B cell (primary cell): ENCODE measurements at regions not wholly inside any gene's neighbourhood (a gene's known extent, or its start where the extent isn't known, plus 50 kb on each side); places are given as distances from the start of the nearest gene placed in this dataset.
"Not testable (repeated sequence)": the region's sequence is repeated elsewhere in the genome, so short reads cannot be mapped to it uniquely, and the experiment has no call there.

Source experiments
- ATAC-seq: fragments of 200-7000 bp; cut with Tn5 transposase; one replicate; pipeline ENCODE4 v1.10.0; 2021; ENCODE audit warnings: low read depth, mild to moderate bottlenecking, moderate number of reproducible peaks, moderate library complexity
- CTCF ChIA-PET: fragments of 350-600 bp; sonication (Branson Sonifier 250); formaldehyde crosslinking; loops from one replicate; lab custom pipeline; 2021; ENCODE audit warnings: antibody characterized with exemption, inconsistent platforms; lab: Charles Lee
- POLR2A ChIA-PET: fragments of 350-600 bp; sonication (Branson Sonifier 250); formaldehyde crosslinking; loops from one replicate; lab custom pipeline; 2021; ENCODE audit warnings: antibody characterized with exemption; lab: Charles Lee
- DNase-seq: peaks from one replicate; pipeline ENCODE4 v3.0.0; 2013
- H2AFZ ChIP-seq: 2 replicates; pipeline ENCODE4 v1.6.1; 2012; ENCODE audit warnings: mild to moderate bottlenecking, low read depth, low read length; ENCODE audit not compliant: insufficient read depth, poor library complexity, severe bottlenecking
- H3K27ac ChIP-seq, 2 donors: 1 replicate in 1 of 2; 2 replicates in 1 of 2; pipeline ENCODE4 v1.5.1; 2012 to 2013; ENCODE audit warnings: low read length in 2 of 2, mild to moderate bottlenecking in 2 of 2, moderate library complexity in 1 of 2
- H3K27me3 ChIP-seq, 4 experiments: fragments of 200-600 bp in 1 of 4; sonication (generic) in 1 of 4; replicated peaks in 1 of 4; 1 replicate in 2 of 4; 2 replicates in 2 of 4; pipeline versions ENCODE4 v1.6.1 to v1.7.0; 2013 to 2016; ENCODE audit warnings: low read length in 3 of 4, mild to moderate bottlenecking in 2 of 4, mixed read lengths in 1 of 4, moderate library complexity in 1 of 4; ENCODE audit not compliant: insufficient read depth in 4 of 4, control insufficient read depth in 3 of 4; ENCODE audit errors: control extremely low read depth in 1 of 4
- H3K36me3 ChIP-seq, 2 experiments: replicated peaks in 1 of 2; 1 replicate in 1 of 2; 2 replicates in 1 of 2; pipeline versions ENCODE4 v1.6.1 to v1.7.1; 2013; ENCODE audit warnings: low read length in 1 of 2; ENCODE audit not compliant: insufficient read depth in 2 of 2, control insufficient read depth in 1 of 2; ENCODE audit errors: control extremely low read depth in 1 of 2, extremely low read depth in 1 of 2
- H3K4me1 ChIP-seq, 2 donors: fragments of 200-600 bp in 1 of 2; sonication (generic) in 1 of 2; 1 replicate in 1 of 2; 2 replicates in 1 of 2; pipeline versions ENCODE4 v1.5.1 to v1.6.1; 2013 to 2017; ENCODE audit warnings: low read length in 2 of 2; ENCODE audit not compliant: control insufficient read depth in 2 of 2, insufficient read depth in 2 of 2
- H3K4me2 ChIP-seq: replicated peaks from 2 replicates; pipeline ENCODE3; 2012; ENCODE audit warnings: mild to moderate bottlenecking, low read depth, low read length; ENCODE audit not compliant: poor library complexity, severe bottlenecking
- H3K4me3 ChIP-seq, 5 experiments: fragments of 200-600 bp in 1 of 5; sonication (generic) in 1 of 5; 1 replicate in 3 of 5; 2 replicates in 2 of 5; pipeline versions ENCODE4 v1.5.1 to v1.7.0; 2011 to 2016; ENCODE audit warnings: low read length in 4 of 5, mild to moderate bottlenecking in 4 of 5, low read depth in 2 of 5, control low read depth in 1 of 5, moderate library complexity in 1 of 5; ENCODE audit not compliant: insufficient read depth in 1 of 5; ENCODE audit errors: control extremely low read depth in 1 of 5, extremely low read depth in 1 of 5
- H3K79me2 ChIP-seq: fragments of 200-600 bp; sonication (generic); one replicate; pipeline ENCODE4 v1.6.0; 2016; ENCODE audit warnings: low read length; ENCODE audit not compliant: control insufficient read depth, insufficient read depth
- H3K9ac ChIP-seq: fragments of 200-600 bp; sonication (generic); 2 replicates; pipeline ENCODE4 v1.6.1; 2017; ENCODE audit warnings: mild to moderate bottlenecking, low read length, moderate library complexity
- H3K9me3 ChIP-seq, 3 donors: one replicate each; pipeline versions ENCODE4 v1.6.1 to v1.7.1; 2013; ENCODE audit warnings: low read length in 2 of 3; ENCODE audit not compliant: control insufficient read depth in 2 of 3, insufficient read depth in 1 of 3; ENCODE audit errors: control extremely low read depth in 1 of 3
- H4K20me1 ChIP-seq: 2 replicates; pipeline ENCODE4 v1.6.0; 2012; ENCODE audit warnings: mild to moderate bottlenecking, low read length; ENCODE audit not compliant: insufficient read depth, control insufficient read depth, poor library complexity, severe bottlenecking
- H3K27ac Mint-ChIP-seq: one replicate; pipeline ENCODE4 v1.8.0; 2021; ENCODE audit warnings: mixed read lengths
- H3K27me3 Mint-ChIP-seq: one replicate; pipeline ENCODE4 v1.8.0; 2021; ENCODE audit warnings: mixed read lengths
- H3K4me1 Mint-ChIP-seq: one replicate; pipeline ENCODE4 v1.8.0; 2021; ENCODE audit warnings: mixed read lengths
- H3K4me3 Mint-ChIP-seq: one replicate; pipeline ENCODE4 v1.8.0; 2021; ENCODE audit warnings: mixed read lengths
- H3K9me3 Mint-ChIP-seq: one replicate; pipeline ENCODE4 v1.8.0; 2022; ENCODE audit warnings: mixed read lengths; ENCODE audit not compliant: insufficient read depth
- EZH2 ChIP-seq: IDR thresholded peaks from 2 replicates; pipeline ENCODE4 v1.6.1; 2012; ENCODE audit warnings: borderline replicate concordance, low read depth, mild to moderate bottlenecking, moderate library complexity, low read length; ENCODE audit not compliant: insufficient read depth, poor library complexity, severe bottlenecking
- WGBS: methylation state at CpG from one replicate; pipeline ENCODE4 v1.1.5; 2013; ENCODE audit warnings: missing lambda C conversion rate; ENCODE audit not compliant: insufficient coverage; 5-methylcytosine and 5-hydroxymethylcytosine counted together
- intact Hi-C: fragments of 100-400 bp; cut with micrococcal nuclease; formaldehyde crosslinking; loops from one replicate; pipeline ENCODE4 v1.10.0; 2022
- TF ChIP-seq, protein P1 (sequence below): fragments of 200-600 bp; IDR thresholded peaks from one replicate; pipeline ENCODE4 v1.8.0; 2022; ENCODE audit warnings: antibody characterized with exemption, mild to moderate bottlenecking

GRCh38 chrX:35499071-35499862 lies 298.9 kb upstream of the MAGEB16 start:
- POLR2A ChIA-PET: no interaction called here
- TF ChIP-seq, protein P1, sequence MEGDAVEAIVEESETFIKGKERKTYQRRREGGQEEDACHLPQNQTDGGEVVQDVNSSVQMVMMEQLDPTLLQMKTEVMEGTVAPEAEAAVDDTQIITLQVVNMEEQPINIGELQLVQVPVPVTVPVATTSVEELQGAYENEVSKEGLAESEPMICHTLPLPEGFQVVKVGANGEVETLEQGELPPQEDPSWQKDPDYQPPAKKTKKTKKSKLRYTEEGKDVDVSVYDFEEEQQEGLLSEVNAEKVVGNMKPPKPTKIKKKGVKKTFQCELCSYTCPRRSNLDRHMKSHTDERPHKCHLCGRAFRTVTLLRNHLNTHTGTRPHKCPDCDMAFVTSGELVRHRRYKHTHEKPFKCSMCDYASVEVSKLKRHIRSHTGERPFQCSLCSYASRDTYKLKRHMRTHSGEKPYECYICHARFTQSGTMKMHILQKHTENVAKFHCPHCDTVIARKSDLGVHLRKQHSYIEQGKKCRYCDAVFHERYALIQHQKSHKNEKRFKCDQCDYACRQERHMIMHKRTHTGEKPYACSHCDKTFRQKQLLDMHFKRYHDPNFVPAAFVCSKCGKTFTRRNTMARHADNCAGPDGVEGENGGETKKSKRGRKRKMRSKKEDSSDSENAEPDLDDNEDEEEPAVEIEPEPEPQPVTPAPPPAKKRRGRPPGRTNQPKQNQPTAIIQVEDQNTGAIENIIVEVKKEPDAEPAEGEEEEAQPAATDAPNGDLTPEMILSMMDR: no peak
- TF ChIP-seq EZH2: no peak
- H3K79me2 ChIP-seq: no peaks in the 10 kb centered on the region
- H3K9me3 ChIP-seq: no peaks in the 10 kb centered on the region
- H3K36me3 ChIP-seq: no peaks in the 10 kb centered on the region
- no peaks in the 10 kb centered on the region for H3K4me1 ChIP-seq
- no peaks in the 10 kb centered on the region for H4K20me1 ChIP-seq
- ATAC-seq (no peak), DNase-seq (no peak)
- no peaks in the 10 kb centered on the region for H3K9me3 Mint-ChIP-seq
- no peak overlapping the region for H2AFZ ChIP-seq
- H3K27ac Mint-ChIP-seq: no peak overlapping the region
- H3K4me3 Mint-ChIP-seq: no peak overlapping the region
- intact Hi-C loops: no loop called here
- no peaks in the 10 kb centered on the region for H3K27me3 ChIP-seq
- WGBS: 88% methylated on average over 8 of the region's 55 CpGs
- H3K27ac ChIP-seq: no peak overlapping the region
- no peak overlapping the region for H3K4me2 ChIP-seq
- H3K4me3 ChIP-seq: no peak overlapping the region
- H3K9ac ChIP-seq: no peak overlapping the region
- H3K27me3 Mint-ChIP-seq: no peaks in the 10 kb centered on the region
- CTCF ChIA-PET: no interaction called here
- no peaks in the 10 kb centered on the region for H3K4me1 Mint-ChIP-seq

- ChIA-PET CTCF (no interaction called here), POLR2A (no interaction called here)
- Histone ChIP-seq H4K20me1 (no peaks in the 10 kb centered on the region), H2AFZ (no peak overlapping the region), H3K9me3 (no peaks in the 10 kb centered on the region), H3K36me3 (no peaks in the 10 kb centered on the region), H3K9ac (no peak overlapping the region), H3K4me1 (no peaks in the 10 kb centered on the region), H3K79me2 (no peaks in the 10 kb centered on the region), H3K27ac (no peak overlapping the region), H3K27me3 (no peaks in the 10 kb centered on the region), H3K4me2 (no peak overlapping the region), H3K4me3 (no peak overlapping the region)
- WGBS: no CpG with 5 or more reads among the region's 3 CpGs
- DNase-seq: no peak
- Mint-ChIP-seq H3K27ac (no peak overlapping the region), H3K9me3 (no peaks in the 10 kb centered on the region), H3K4me1 (no peaks in the 10 kb centered on the region), H3K27me3 (no peaks in the 10 kb centered on the region), H3K4me3 (no peak overlapping the region)
- no peak for TF ChIP-seq EZH2
- TF ChIP-seq, protein P1: no peak
- ATAC-seq: no peak
- intact Hi-C loops: no loop called here
Measured at GRCh38 chrX:35507701-35508100, 290.4 kb upstream of the MAGEB16 start.

DNA sequence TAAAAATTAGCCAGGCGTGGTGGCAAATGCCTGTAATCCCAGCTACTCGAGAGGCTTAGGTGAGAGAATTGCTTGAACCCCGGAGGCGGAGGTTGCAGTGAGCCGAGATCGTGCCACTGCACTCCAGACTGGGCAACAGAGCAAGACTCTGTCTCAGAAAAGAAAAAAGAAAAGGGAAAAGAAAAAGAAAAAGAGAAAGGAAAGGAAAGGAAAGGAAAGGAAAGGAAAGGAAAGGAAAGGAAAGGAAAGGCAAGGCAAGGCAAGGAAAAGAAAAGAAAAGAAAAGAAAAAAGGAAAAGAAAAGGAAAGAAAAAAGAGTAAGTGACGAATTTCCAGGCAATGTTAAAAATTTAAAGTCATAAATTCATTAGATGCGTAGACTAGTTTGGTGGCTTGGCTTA lies 250.1 kb upstream of the MAGEB16 start:
- H3K4me1 ChIP-seq, intact Hi-C loops, POLR2A ChIA-PET, H3K9me3 ChIP-seq, CTCF ChIA-PET, H3K27me3 Mint-ChIP-seq, H3K27ac ChIP-seq, H3K27ac Mint-ChIP-seq, H2AFZ ChIP-seq, H3K4me1 Mint-ChIP-seq, DNase-seq, H3K36me3 ChIP-seq, ATAC-seq, H3K9ac ChIP-seq, H4K20me1 ChIP-seq, H3K4me2 ChIP-seq, H3K27me3 ChIP-seq, H3K4me3 Mint-ChIP-seq, H3K79me2 ChIP-seq, H3K9me3 Mint-ChIP-seq, H3K4me3 ChIP-seq: not testable (repeated sequence)
- WGBS: 100% methylated on average over 3 of the region's 8 CpGs
